DOHH2 (cell line): ENCODE measurements at regions not wholly inside any gene's neighbourhood (a gene's known extent, or its start where the extent isn't known, plus 50 kb on each side); places are given as distances from the start of the nearest gene placed in this dataset.

Source experiments
- H3F3A ChIP-seq: fragments of 200-600 bp; sonication (generic), shearing (Covaris generic); 2 replicates; pipeline ENCODE4 v1.6.0; 2016; ENCODE audit warnings: antibody characterized with exemption, mild to moderate bottlenecking; ENCODE audit not compliant: control insufficient read depth, insufficient read depth
- H3K27ac ChIP-seq: fragments of 200-600 bp; sonication (generic); 2 replicates; pipeline ENCODE4 v1.5.1; 2014; ENCODE audit warnings: low read depth, mild to moderate bottlenecking, low read length, moderate library complexity
- H3K27me3 ChIP-seq: fragments of 200-600 bp; sonication (generic); 2 replicates; pipeline ENCODE4 v1.6.1; 2014; ENCODE audit warnings: mild to moderate bottlenecking, low read length, mixed read lengths; ENCODE audit not compliant: control insufficient read depth
- H3K36me3 ChIP-seq: fragments of 200-600 bp; sonication (generic); 2 replicates; pipeline ENCODE4 v1.6.1; 2014; ENCODE audit warnings: mild to moderate bottlenecking, low read length, moderate library complexity, mixed read lengths; ENCODE audit not compliant: control insufficient read depth
- H3K4me1 ChIP-seq: fragments of 200-600 bp; sonication (generic); 2 replicates; pipeline ENCODE4 v1.6.1; 2014; ENCODE audit warnings: mild to moderate bottlenecking, low read length, mixed read lengths; ENCODE audit not compliant: control insufficient read depth
- H3K4me2 ChIP-seq: fragments of 200-600 bp; sonication (generic); 2 replicates; pipeline ENCODE4 v1.6.0; 2014; ENCODE audit warnings: mild to moderate bottlenecking, low read length, moderate library complexity
- H3K4me3 ChIP-seq: fragments of 200-600 bp; sonication (generic); 2 replicates; pipeline ENCODE4 v1.5.1; 2014; ENCODE audit warnings: mild to moderate bottlenecking, low read length, mixed read lengths
- H3K79me2 ChIP-seq: fragments of 200-600 bp; sonication (generic); 2 replicates; pipeline ENCODE4 v1.6.1; 2014; ENCODE audit warnings: mild to moderate bottlenecking, low read length, mixed read lengths; ENCODE audit not compliant: control insufficient read depth
- H3K9me2 ChIP-seq: fragments of 200-600 bp; sonication (generic); replicated peaks from 2 replicates; pipeline ENCODE4 v1.6.1; 2014; ENCODE audit warnings: mild to moderate bottlenecking, low read length, mixed read lengths; ENCODE audit not compliant: control insufficient read depth
- H3K9me3 ChIP-seq: fragments of 200-600 bp; sonication (generic); 2 replicates; pipeline ENCODE4 v1.6.1; 2014; ENCODE audit warnings: antibody characterized with exemption, low read length, mixed read lengths; ENCODE audit not compliant: control insufficient read depth, insufficient read depth
- H4K20me1 ChIP-seq: fragments of 200-600 bp; sonication (generic); 2 replicates; pipeline ENCODE4 v1.6.0; 2014; ENCODE audit warnings: low read depth, mild to moderate bottlenecking, antibody characterized with exemption, low read length, moderate library complexity; ENCODE audit not compliant: control insufficient read depth, insufficient read depth
- CTCF ChIP-seq: fragments of 200-600 bp; sonication (generic); IDR thresholded peaks from one replicate; pipeline ENCODE4 v1.5.1; 2014; ENCODE audit warnings: antibody characterized with exemption, mild to moderate bottlenecking, low read depth, low read length; ENCODE audit not compliant: poor library complexity, severe bottlenecking
- EZH2phosphoT487 ChIP-seq: fragments of 200-600 bp; sonication (generic); IDR thresholded peaks from 2 replicates; pipeline ENCODE4 v1.6.1; 2017; ENCODE audit warnings: borderline replicate concordance, mild to moderate bottlenecking, antibody characterized with exemption, low read length, moderate library complexity, mixed read lengths

- no peak overlapping the region for H3K4me2 ChIP-seq
- H3K36me3 ChIP-seq = no peaks in the 10 kb centered on the region
- no peaks in the 10 kb centered on the region for H3F3A ChIP-seq
- TF ChIP-seq EZH2phosphoT487 = no peak
- no peak for TF ChIP-seq CTCF
- H3K27ac ChIP-seq = no peak overlapping the region
- H4K20me1 ChIP-seq = no peaks in the 10 kb centered on the region
- H3K4me3 ChIP-seq = no peak overlapping the region
- H3K79me2 ChIP-seq = no peaks in the 10 kb centered on the region
- H3K9me2 ChIP-seq = no peaks in the 10 kb centered on the region
- H3K4me1 ChIP-seq = no peaks in the 10 kb centered on the region
- H3K27me3 ChIP-seq = no peaks in the 10 kb centered on the region
- no peaks in the 10 kb centered on the region for H3K9me3 ChIP-seq
Observed at GRCh38 chr11:32305460-32305859, 129.9 kb downstream of the WT1 start.

- H3K9me2 ChIP-seq = no peaks in the 10 kb centered on the region
- no peaks in the 10 kb centered on the region for H3K79me2 ChIP-seq
- TF ChIP-seq CTCF (no peak), EZH2phosphoT487 (no peak)
- no peaks in the 10 kb centered on the region for H4K20me1 ChIP-seq
- H3K9me3 ChIP-seq = no peaks in the 10 kb centered on the region
- no peaks in the 10 kb centered on the region for H3K36me3 ChIP-seq
- H3K27me3 ChIP-seq = no peaks in the 10 kb centered on the region
- H3K27ac ChIP-seq = no peak overlapping the region
- H3K4me2 ChIP-seq = no peak overlapping the region
- H3K4me1 ChIP-seq = no peaks in the 10 kb centered on the region
- H3F3A ChIP-seq = no peaks in the 10 kb centered on the region
- H3K4me3 ChIP-seq = no peak overlapping the region
Observed at GRCh38 chr11:32307471-32307870, 127.9 kb downstream of the WT1 start.

GRCh38 chr11:32307913-32308312 lies 127.4 kb downstream of the WT1 start:
- no peaks in the 10 kb centered on the region for H3K79me2 ChIP-seq
- H3K27me3 ChIP-seq = no peaks in the 10 kb centered on the region
- TF ChIP-seq CTCF (no peak), EZH2phosphoT487 (no peak)
- H3K4me2 ChIP-seq = no peak overlapping the region
- H4K20me1 ChIP-seq = no peaks in the 10 kb centered on the region
- no peak overlapping the region for H3K4me3 ChIP-seq
- no peaks in the 10 kb centered on the region for H3K9me2 ChIP-seq
- H3K36me3 ChIP-seq = no peaks in the 10 kb centered on the region
- H3K27ac ChIP-seq = no peak overlapping the region
- no peaks in the 10 kb centered on the region for H3K4me1 ChIP-seq
- H3K9me3 ChIP-seq = no peaks in the 10 kb centered on the region
- H3F3A ChIP-seq = no peaks in the 10 kb centered on the region
